Thyroid gland (tissue), 4 donors: ENCODE measurements at regions not wholly inside any gene's neighbourhood (a gene's known extent, or its start where the extent isn't known, plus 50 kb on each side); places are given as distances from the start of the nearest gene placed in this dataset.

Experiments used
- CTCF ChIP-seq, 6 experiments: fragments of 200-600 bp in 3 of 6; fragments of 450-650 bp in 3 of 6; sonication (generic) in 3 of 6; IDR thresholded peaks; one replicate each; pipeline ENCODE4 v1.5.1; 2016 to 2019; ENCODE audit warnings: antibody characterized with exemption in 6 of 6, mild to moderate bottlenecking in 2 of 6, inconsistent platforms in 1 of 6, moderate library complexity in 1 of 6
- POLR2A ChIP-seq, 2 donors: fragments of 450-650 bp; IDR thresholded peaks; one replicate each; pipeline ENCODE4 v1.6.1; 2017; ENCODE audit warnings: antibody characterized with exemption in 2 of 2, mild to moderate bottlenecking in 2 of 2, moderate library complexity in 1 of 2

- TF ChIP-seq CTCF (IDR thresholded peaks at IDR 0.05) (no peak), POLR2A (IDR thresholded peaks at IDR 0.05) (no peak)
Measured at GRCh38 chr1:55717111-55717510, 501.9 kb upstream of the USP24 start.
